OCI-LY7 (cell line): ENCODE measurements at regions not wholly inside any gene's neighbourhood (a gene's known extent, or its start where the extent isn't known, plus 50 kb on each side); places are given as distances from the start of the nearest gene placed in this dataset.
"Not testable (repeated sequence)": the region's sequence is repeated elsewhere in the genome, so short reads cannot be mapped to it uniquely, and the experiment has no call there.

Source experiments
- CTCF ChIP-seq: fragments of 200-600 bp; sonication (generic); conservative IDR thresholded peaks from 2 replicates; pipeline ENCODE4 v1.5.1; 2014; ENCODE audit warnings: mild to moderate bottlenecking, antibody characterized with exemption, low read length, moderate library complexity, mixed read lengths
- EZH2phosphoT487 ChIP-seq: fragments of 200-600 bp; sonication (generic); IDR thresholded peaks from 2 replicates; pipeline ENCODE4 v1.6.1; 2018; ENCODE audit warnings: low read depth, borderline replicate concordance, mild to moderate bottlenecking, mixed run types, antibody characterized with exemption, low read length, moderate library complexity, mixed read lengths

GRCh38 chr2:87658976-87659375 is 88.9 kb upstream of the PLGLB2 start:
- not testable (repeated sequence) for TF ChIP-seq CTCF, EZH2phosphoT487
